Right atrium auricular region (tissue), 2 donors: ENCODE measurements at regions not wholly inside any gene's neighbourhood (a gene's known extent, or its start where the extent isn't known, plus 50 kb on each side); places are given as distances from the start of the nearest gene placed in this dataset.
"Not testable (repeated sequence)": the region's sequence is repeated elsewhere in the genome, so short reads cannot be mapped to it uniquely, and the experiment has no call there.

Experiments used
- DNase-seq: peaks from one replicate; pipeline ENCODE4 v3.0.0-alpha.2; 2019; ENCODE audit warnings: low spot score
- H3K27ac ChIP-seq, 2 donors: fragments of 200-600 bp; sonication (generic); 1 replicate in 1 of 2; 2 replicates in 1 of 2; pipeline ENCODE4 v1.5.1; 2016 to 2019
- H3K27me3 ChIP-seq, 2 donors: fragments of 200-600 bp; sonication (generic); one replicate each; pipeline versions ENCODE4 v1.5.1 to v1.6.0; 2017 to 2019
- H3K36me3 ChIP-seq: fragments of 200-600 bp; sonication (generic); one replicate; pipeline ENCODE4 v1.5.1; 2016
- H3K4me1 ChIP-seq, 2 donors: fragments of 200-600 bp; sonication (generic); one replicate each; pipeline versions ENCODE4 v1.5.1 to v1.6.0; 2017 to 2019
- H3K4me3 ChIP-seq, 2 donors: fragments of 200-600 bp; sonication (generic); 1 replicate in 1 of 2; 2 replicates in 1 of 2; pipeline ENCODE4 v1.5.1; 2017 to 2019; ENCODE audit warnings: mild to moderate bottlenecking in 1 of 2, moderate library complexity in 1 of 2
- H3K9me3 ChIP-seq, 2 donors: fragments of 200-600 bp; sonication (generic); one replicate each; pipeline ENCODE4 v1.5.1; 2019

DNA sequence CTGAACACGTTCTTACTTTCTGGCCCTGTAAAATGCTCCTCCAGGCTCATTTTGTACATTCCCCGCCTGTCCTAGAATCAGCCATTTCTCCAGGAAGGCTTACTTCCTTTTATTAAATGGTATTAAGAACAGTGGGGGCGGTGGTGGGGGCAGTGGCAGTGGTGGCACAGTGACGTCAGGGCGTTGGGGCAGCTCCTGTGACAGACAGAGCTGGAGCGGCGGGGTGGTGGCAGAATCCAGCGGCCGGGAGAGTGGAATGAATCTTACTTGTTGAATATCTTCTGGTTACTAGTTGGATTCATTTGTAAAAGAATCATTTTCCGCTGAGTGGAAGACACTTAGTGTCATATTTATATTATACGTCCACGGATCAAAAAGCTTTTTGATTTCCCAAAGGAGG lies 262.6 kb downstream of the BCL2L11 start:
- not testable (repeated sequence) for DNase-seq, H3K4me1 ChIP-seq, H3K36me3 ChIP-seq, H3K27me3 ChIP-seq, H3K4me3 ChIP-seq, H3K27ac ChIP-seq, H3K9me3 ChIP-seq

DNA sequence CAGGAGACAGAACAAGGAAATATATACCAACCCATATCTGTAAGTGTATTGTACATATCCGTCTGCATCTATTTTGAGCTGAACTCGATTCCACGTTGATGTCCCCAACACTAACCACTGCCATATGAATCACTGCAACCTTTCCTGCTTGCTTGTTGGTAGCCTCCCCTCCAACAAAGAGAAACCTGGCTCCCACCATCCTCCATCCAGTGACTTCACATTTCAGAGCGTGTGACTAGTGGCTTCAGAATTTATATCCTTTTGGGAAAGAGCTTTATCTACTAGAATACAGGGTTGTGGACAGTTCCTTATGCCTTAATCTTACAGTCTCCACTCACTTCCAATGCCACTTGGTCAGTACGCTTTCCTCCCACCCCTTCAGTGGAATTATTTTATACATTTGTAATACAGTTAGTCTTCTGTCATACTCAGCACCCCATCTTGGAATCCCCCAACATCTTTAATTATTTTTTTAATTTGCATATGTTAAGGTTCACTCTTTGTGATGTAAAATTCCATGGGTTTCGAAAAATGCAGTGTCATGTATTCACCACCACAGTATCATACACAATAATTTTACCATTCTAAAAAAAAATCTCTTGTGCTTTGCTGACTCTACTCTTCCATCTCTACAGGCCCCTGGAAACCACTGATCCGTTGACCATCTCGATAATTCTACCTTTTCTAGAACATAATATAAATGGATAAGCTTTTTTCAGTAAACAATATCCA lies 264.7 kb downstream of the BCL2L11 start:
- H3K27me3 ChIP-seq, H3K27ac ChIP-seq, H3K4me1 ChIP-seq, H3K36me3 ChIP-seq, H3K4me3 ChIP-seq, DNase-seq, H3K9me3 ChIP-seq: not testable (repeated sequence)

DNA sequence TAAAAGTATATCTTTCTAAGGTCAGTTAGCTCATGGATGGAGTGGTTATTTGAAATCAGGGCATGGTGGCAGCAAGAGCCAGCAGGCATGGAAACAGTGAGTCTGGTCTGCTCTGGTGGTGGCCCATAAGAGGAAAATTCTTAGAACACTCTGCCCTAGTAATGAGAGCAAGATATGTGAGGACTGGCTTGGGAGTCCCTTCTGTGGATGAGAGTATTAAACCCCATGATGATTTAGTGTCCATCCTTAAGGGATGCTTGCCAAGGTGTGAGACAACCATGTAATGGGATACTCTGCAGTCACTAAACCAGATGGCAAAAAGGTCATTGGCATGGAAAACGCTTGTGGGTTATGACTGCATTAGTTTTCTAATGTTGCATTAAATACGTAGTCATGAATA lies 269.9 kb downstream of the BCL2L11 start:
- DNase-seq, H3K4me3 ChIP-seq, H3K36me3 ChIP-seq, H3K4me1 ChIP-seq, H3K27me3 ChIP-seq, H3K9me3 ChIP-seq, H3K27ac ChIP-seq: not testable (repeated sequence)

DNA sequence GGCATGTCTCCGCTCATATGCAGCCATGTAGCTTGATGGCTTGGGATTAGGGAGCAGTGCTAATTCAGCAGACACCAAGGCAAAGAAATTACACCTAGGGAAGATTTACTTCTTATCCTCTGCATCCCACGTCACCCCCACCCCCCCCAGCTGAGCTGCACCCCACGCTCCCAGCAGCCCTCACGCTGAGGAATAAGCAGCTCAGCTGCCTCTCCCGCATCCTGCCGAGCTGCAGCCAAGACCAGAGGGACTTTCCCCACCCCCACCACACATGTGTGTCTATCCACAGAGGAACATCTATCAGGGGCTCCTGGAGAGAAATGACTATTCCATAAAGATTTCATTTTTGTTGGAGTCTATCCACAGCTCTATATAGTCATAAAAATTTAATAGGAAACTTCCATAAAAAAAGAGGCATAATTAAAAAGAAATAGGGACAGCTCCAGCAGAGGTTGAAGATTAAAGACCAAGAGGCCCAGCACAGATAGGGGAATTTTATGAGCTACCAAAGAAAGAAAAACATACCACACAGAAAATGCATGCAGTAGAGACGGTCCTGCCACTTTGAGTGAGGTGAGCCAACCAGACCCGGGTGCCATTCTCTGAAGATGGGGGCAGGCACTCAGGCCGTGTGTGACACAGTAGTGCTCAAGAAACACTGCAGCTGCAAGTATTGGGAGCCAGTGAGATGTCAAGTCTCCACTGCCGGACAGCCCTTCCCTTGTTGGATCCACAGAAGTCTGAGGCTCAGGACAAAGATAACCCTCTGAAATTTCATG lies 274.8 kb downstream of the BCL2L11 start:
- H3K9me3 ChIP-seq, H3K27ac ChIP-seq, H3K36me3 ChIP-seq, H3K27me3 ChIP-seq, H3K4me3 ChIP-seq, H3K4me1 ChIP-seq, DNase-seq: not testable (repeated sequence)

DNA sequence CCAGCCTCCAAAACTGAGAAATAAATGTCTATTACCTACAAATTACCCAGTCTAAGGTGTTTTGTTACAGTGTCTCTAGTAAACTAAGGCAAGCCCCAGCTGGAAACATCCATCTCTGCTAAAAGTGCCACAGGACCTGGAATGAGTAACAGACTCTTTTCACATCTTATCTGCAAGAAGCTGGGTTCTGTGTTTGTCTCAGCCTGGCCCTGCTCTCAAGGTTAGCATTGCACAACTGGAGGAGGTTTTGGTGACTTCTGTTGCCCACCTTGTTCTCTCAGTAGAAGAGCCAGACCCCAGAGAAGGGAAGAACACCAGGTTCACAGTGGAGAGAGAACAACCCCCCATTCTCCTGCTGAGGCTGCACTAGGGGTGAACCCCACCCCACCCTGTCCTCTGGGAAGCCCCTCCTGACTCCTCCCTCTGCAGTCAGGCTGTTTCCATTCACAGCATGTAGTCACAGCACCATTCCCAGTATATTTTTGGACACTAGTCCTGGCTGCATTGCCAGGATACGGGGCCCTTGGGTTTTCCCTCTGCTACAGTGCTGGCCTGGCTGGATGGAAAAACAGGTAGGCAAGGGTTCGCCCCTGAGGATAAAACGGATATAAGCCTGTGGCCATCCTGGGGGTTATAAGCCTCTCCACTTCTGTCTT lies 280.0 kb downstream of the BCL2L11 start:
- H3K4me3 ChIP-seq, H3K27ac ChIP-seq, H3K9me3 ChIP-seq, DNase-seq, H3K27me3 ChIP-seq, H3K4me1 ChIP-seq, H3K36me3 ChIP-seq: not testable (repeated sequence)

DNA sequence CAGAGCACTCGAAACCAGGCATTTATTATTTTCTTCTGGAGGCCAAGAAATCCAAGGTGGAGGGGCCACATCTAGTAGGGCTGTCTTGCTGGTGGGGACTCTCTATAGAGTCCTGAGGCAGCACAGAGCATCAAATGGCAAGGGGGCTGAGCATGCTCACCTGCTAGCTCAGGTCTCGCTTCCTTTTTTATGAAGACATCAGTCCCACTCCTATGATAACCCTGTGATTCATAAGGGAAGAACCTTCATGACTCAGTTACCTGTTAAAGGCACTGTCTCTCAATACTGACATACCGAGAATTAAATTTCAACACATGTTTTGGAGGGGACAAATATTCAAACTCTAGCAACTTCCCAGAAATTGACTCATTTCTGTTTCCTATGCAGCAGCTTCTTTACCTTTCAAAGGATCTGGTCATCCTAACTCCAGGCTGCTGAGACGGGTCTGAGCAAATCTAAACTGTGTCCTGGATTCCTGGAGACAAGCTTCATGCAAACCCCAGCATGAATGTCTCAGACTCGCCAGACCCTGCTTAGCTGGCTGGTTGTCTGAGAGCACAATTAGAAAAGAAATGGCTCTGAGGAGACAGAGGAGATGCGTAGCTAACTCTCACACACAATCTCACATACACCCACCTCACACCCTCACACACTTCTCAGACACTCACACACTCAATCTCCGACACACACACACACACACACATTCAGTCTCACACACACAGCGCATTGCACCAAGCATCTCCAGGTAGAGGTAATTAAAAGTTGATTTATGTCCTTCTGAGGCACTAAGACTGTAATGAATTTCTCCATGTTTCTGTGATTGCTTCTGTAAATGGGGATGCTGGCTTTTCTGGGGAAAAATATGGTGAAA lies 280.8 kb downstream of the BCL2L11 start:
- not testable (repeated sequence) for H3K4me1 ChIP-seq, H3K27me3 ChIP-seq, H3K4me3 ChIP-seq, DNase-seq, H3K36me3 ChIP-seq, H3K9me3 ChIP-seq, H3K27ac ChIP-seq

DNA sequence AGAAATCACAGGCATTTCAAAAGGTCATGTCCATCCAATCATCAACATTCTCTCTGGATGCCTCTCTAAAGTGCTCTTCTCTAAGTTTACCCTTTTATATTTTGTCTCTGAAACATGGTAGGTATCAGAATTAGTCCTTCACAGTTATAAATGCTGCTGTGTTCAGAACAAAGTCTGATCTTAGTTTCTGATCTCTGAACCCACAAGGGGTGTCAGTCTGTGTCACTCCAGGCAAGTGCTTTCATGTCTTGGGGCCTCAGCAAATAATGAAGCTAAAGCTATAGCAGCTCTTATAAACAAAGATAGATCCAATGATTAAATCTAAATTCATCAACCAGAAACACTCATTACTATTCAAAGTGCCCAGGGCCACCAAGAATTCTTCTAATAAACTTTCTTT lies 281.7 kb downstream of the BCL2L11 start:
- not testable (repeated sequence) for H3K27ac ChIP-seq, H3K4me3 ChIP-seq, DNase-seq, H3K4me1 ChIP-seq, H3K36me3 ChIP-seq, H3K9me3 ChIP-seq, H3K27me3 ChIP-seq

DNA sequence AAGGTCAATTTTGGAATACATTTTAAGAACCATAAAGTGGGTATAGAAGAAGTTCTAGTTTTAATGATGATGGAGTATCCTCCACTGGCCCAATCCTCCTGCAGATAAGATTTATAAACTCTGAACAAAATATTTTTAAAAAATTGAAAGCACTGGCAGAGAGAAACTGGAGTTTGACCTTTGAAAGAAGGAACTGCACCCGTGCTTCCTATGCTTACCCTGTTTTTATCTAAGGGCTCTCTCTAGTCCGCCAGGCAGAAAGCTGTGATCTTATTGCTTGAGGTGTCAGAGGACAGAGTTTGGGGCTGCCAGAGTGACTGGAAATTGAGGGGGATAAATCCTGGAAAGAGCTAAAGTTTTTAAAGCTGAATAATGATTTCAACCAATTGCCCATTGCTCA lies 282.6 kb downstream of the BCL2L11 start:
- not testable (repeated sequence) for H3K4me3 ChIP-seq

DNA sequence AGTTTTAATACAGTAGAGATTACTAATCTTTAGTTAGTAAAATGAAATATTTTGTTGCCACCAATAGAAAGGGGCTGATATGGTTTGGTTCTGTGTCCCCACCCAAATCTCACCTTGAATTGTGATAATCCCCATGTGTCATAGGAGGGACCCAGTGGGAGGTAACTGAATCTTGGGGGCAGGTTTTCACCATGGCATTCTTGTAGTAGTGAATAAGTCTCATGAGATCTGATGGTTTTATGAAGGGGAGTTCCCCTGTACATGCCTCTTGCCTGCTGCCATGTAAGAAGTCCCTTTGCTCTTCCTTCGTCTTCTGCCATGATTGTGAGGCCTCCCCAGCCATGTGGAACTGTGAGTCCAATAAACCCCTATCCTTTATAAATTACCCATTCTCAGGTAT lies 285.9 kb downstream of the BCL2L11 start:
- not testable (repeated sequence) for H3K4me3 ChIP-seq, H3K27me3 ChIP-seq, H3K27ac ChIP-seq, H3K4me1 ChIP-seq, DNase-seq, H3K36me3 ChIP-seq, H3K9me3 ChIP-seq

More for the DNA sequence above, 282.6 kb downstream of the BCL2L11 start:
- not testable (repeated sequence) for H3K4me1 ChIP-seq, H3K27ac ChIP-seq, H3K9me3 ChIP-seq, DNase-seq, H3K27me3 ChIP-seq, H3K36me3 ChIP-seq

DNA sequence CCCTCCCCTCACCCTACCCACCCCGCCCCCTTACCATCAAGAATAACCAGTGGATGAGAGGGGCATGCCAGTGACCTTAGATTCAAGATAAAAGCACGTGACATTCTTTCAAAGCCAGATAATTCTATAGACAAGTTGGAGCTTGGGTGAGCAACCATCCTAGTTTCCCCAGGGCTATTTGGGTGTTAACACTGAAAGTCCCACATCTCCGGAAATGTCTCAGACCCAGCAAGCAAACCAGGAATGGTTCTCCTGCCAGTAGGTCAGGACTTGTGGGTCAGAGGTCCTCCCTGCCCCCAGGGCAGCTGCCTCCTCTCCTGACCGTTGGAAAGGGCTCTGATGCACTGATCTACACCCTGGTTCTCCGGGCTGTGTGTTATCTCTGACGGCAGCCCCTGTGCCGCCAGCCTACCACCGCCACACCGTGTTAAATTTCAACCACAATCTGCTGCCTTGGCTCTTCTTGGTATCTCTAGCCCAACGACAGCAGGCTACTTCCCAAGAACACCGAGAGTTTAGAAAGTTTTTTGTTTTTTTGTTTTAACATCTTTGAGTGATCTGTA lies 287.0 kb downstream of the BCL2L11 start:
- H3K27me3 ChIP-seq, H3K4me1 ChIP-seq, DNase-seq, H3K27ac ChIP-seq, H3K9me3 ChIP-seq, H3K4me3 ChIP-seq, H3K36me3 ChIP-seq: not testable (repeated sequence)

DNA sequence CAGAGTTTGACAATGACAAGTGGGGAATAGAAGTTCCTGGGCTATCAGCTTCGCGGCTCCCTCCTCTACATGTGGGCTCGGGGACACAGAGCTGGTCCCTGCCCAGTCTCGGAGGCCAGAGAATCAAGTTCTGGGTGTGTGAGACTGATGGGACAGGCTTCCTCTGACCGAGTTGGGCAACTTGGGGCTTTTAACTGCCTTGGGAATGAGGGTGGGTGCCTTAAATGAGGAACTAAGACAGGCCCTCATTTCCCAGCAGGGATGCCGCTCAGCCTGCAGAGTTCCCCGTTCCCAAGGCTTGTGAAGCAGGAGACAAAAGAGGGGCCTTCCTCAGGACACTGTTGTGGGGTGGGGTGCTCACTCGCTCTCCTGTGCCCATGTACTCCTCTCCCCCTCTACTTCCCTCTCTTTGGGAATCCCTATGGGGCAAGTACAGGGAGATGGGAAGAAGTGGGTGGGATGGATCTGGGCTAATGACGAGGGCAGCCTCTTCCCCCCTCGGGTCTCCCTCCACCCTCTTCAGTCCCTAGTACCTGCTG lies 290.2 kb downstream of the BCL2L11 start:
- not testable (repeated sequence) for H3K27me3 ChIP-seq, H3K27ac ChIP-seq, H3K9me3 ChIP-seq, H3K4me3 ChIP-seq, H3K4me1 ChIP-seq, DNase-seq, H3K36me3 ChIP-seq

DNA sequence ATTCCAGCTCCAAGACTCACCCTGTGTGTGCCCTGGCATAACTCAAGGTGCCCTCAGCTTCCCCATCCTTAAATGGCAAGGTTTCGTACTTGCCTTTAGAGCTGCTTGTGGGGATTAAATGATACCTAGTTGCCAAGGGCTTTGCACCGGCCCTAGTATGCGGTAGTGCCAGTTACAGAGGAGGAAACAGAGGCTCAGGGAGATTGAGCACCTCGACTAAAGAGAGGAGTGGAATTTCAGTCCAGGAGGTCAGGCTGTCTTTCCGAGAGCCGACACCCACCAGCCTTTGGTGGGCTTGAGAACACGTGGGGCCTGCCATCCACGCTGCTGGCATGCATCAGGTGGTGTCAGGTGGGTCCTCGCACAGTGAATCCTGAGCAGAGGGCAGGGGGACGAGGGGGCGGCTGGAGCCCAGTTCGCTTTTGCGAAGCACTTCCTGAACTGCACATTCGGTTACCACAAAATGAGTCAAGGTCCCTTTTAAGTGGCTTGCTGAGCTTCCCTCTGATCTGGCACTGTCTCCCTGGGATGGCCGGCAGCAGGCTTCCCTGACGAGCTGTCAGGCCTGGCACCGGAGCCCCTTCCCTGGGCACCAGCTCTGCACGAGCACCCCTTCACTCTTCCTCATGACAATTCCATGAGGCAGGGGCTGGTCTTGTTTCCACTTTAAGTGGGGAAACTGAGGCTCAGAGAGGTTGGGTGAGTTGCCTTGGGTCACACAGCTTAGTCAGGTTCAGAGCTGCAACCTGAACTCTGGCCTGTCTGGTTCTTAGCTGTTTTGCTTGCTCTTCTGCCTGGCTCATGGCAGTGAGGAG lies 291.4 kb downstream of the BCL2L11 start:
- not testable (repeated sequence) for H3K9me3 ChIP-seq, H3K4me1 ChIP-seq, H3K27ac ChIP-seq, DNase-seq, H3K27me3 ChIP-seq, H3K4me3 ChIP-seq, H3K36me3 ChIP-seq
